ENCODE measurements at regions not wholly inside any gene's neighbourhood (a gene's known extent, or its start where the extent isn't known, plus 50 kb on each side); places are given as distances from the start of the nearest gene placed in this dataset.

DNA sequence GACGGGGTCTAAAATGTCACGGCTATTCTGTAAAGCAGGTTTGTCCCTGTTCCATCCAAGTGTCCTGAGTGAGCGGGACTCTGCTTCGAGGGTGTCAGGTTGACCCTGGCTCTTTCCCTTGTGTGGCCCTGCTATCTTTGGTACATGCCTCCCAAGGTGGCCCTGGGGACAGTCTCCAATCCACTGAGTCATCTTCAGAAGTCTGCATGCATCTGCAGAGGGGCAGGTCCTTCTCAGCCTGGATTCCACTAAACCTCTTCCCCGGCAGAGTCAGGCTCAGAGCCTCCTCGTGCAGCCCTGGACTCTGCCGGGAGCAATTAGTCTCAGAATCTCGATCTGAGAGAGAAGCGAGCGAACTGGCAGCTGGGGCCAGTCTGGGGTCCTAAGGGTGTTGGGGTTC is 50.1 kb upstream of the KCNJ15 start:
- no peak for DNase-seq

Measured in suppressor macrophage treated with lipopolysaccharide for 1 hour (primary cell).